Loucy (cell line): ENCODE measurements at regions not wholly inside any gene's neighbourhood (a gene's known extent, or its start where the extent isn't known, plus 50 kb on each side); places are given as distances from the start of the nearest gene placed in this dataset.

ENCODE experiments used
- H2AFZ ChIP-seq: fragments of 200-600 bp; sonication (generic); 2 replicates; pipeline ENCODE4 v1.6.0; 2016; ENCODE audit warnings: antibody characterized with exemption, mild to moderate bottlenecking, low read length, moderate library complexity
- H3F3A ChIP-seq: fragments of 200-600 bp; 2 replicates; pipeline ENCODE4 v1.6.0; 2016; ENCODE audit warnings: antibody characterized with exemption, low read depth, mild to moderate bottlenecking
- H3K27me3 ChIP-seq: fragments of 200-600 bp; sonication (generic); 2 replicates; pipeline ENCODE4 v1.6.1; 2014; ENCODE audit warnings: low read length, mild to moderate bottlenecking; ENCODE audit not compliant: insufficient read depth, poor library complexity, severe bottlenecking
- H3K36me3 ChIP-seq: fragments of 200-600 bp; sonication (generic); 2 replicates; pipeline ENCODE4 v1.6.1; 2016; ENCODE audit warnings: low read length; ENCODE audit not compliant: insufficient read depth
- H3K4me1 ChIP-seq: fragments of 200-600 bp; sonication (generic); 2 replicates; pipeline ENCODE4 v1.5.1; 2014; ENCODE audit warnings: low read length, mild to moderate bottlenecking; ENCODE audit not compliant: insufficient read depth, poor library complexity, severe bottlenecking
- H3K4me2 ChIP-seq: fragments of 200-600 bp; sonication (generic); 2 replicates; pipeline ENCODE4 v1.6.0; 2014; ENCODE audit warnings: antibody characterized with exemption, low read length, low read depth, mild to moderate bottlenecking; ENCODE audit not compliant: poor library complexity, severe bottlenecking
- H3K4me3 ChIP-seq: fragments of 200-600 bp; sonication (generic); 2 replicates; pipeline ENCODE4 v1.5.1; 2014; ENCODE audit warnings: low read length, mild to moderate bottlenecking, mixed read lengths; ENCODE audit not compliant: poor library complexity, severe bottlenecking
- H3K79me2 ChIP-seq: fragments of 200-600 bp; sonication (generic); 2 replicates; pipeline ENCODE4 v1.6.1; 2014; ENCODE audit warnings: low read length; ENCODE audit not compliant: insufficient read depth
- H3K9ac ChIP-seq: fragments of 200-600 bp; sonication (generic); 2 replicates; pipeline ENCODE4 v1.6.0; 2014; ENCODE audit warnings: mild to moderate bottlenecking, low read depth, low read length, moderate library complexity; ENCODE audit not compliant: poor library complexity, severe bottlenecking
- H3K9me2 ChIP-seq: fragments of 200-600 bp; sonication (generic); replicated peaks from 2 replicates; pipeline ENCODE4 v1.6.1; 2016; ENCODE audit warnings: low read depth, low read length, mixed read lengths
- H3K9me3 ChIP-seq: fragments of 200-600 bp; sonication (generic); 2 replicates; pipeline ENCODE4 v1.6.1; 2014; ENCODE audit warnings: mild to moderate bottlenecking, antibody characterized with exemption, low read length, low read depth; ENCODE audit not compliant: insufficient read depth
- H4K20me1 ChIP-seq: fragments of 200-600 bp; sonication (generic); 2 replicates; pipeline ENCODE4 v1.6.0; 2014; ENCODE audit warnings: antibody characterized with exemption, low read length, mild to moderate bottlenecking; ENCODE audit not compliant: insufficient read depth, poor library complexity, severe bottlenecking
- CTCF ChIP-seq: fragments of 200-600 bp; sonication (generic); conservative IDR thresholded peaks from 2 replicates; pipeline ENCODE4 v1.5.1; 2014; ENCODE audit warnings: mild to moderate bottlenecking, antibody characterized with exemption, low read length
- EZH2phosphoT487 ChIP-seq: fragments of 200-600 bp; IDR thresholded peaks from 2 replicates; pipeline ENCODE4 v1.6.1; 2018; ENCODE audit warnings: antibody characterized with exemption, mild to moderate bottlenecking, moderate library complexity, borderline replicate concordance

- H3K4me2 ChIP-seq: no peak overlapping the region
- peaks cover 79% of the 10 kb centered on the region for H4K20me1 ChIP-seq
- H3K9me3 ChIP-seq: no peaks in the 10 kb centered on the region
- H3K9ac ChIP-seq: no peak overlapping the region
- peaks cover 81% of the 10 kb centered on the region for H3K36me3 ChIP-seq
- H3K79me2 ChIP-seq: peaks cover 88% of the 10 kb centered on the region
- H3K27me3 ChIP-seq: no peaks in the 10 kb centered on the region
- H3K4me1 ChIP-seq: peaks cover 33% of the 10 kb centered on the region
- no peak for TF ChIP-seq EZH2phosphoT487
- TF ChIP-seq CTCF: no peak
- no peaks in the 10 kb centered on the region for H3K9me2 ChIP-seq
- peaks cover 6% of the 10 kb centered on the region; the same call in 1 of the 2 replicates for H3F3A ChIP-seq
- no peak overlapping the region for H3K4me3 ChIP-seq
- no peak overlapping the region for H2AFZ ChIP-seq
Measured at GRCh38 chr1:198876371-198876871, 237.6 kb downstream of the PTPRC start.

- peaks cover 99% of the 10 kb centered on the region for H3K79me2 ChIP-seq
- H3F3A ChIP-seq: peaks cover 11% of the 10 kb centered on the region; the same call in 1 of the 2 replicates
- H3K4me1 ChIP-seq: peaks cover 46% of the 10 kb centered on the region
Measured at GRCh38 chr1:198878566-198878965, 239.7 kb downstream of the PTPRC start.

GRCh38 chr1:198879711-198880306 lies 241.0 kb downstream of the PTPRC start:
- peaks cover 40% of the 10 kb centered on the region for H3K4me1 ChIP-seq
- no peaks in the 10 kb centered on the region for H3K9me3 ChIP-seq
- no peak overlapping the region for H3K4me2 ChIP-seq
- peaks cover 99% of the 10 kb centered on the region for H3K79me2 ChIP-seq
- no peak overlapping the region for H3K9ac ChIP-seq
- no peak overlapping the region for H3K4me3 ChIP-seq
- peaks cover 16% of the 10 kb centered on the region; the same call in 1 of the 2 replicates for H3F3A ChIP-seq
- no peak overlapping the region for H2AFZ ChIP-seq
- TF ChIP-seq CTCF (no peak), EZH2phosphoT487 (no peak)
- peaks cover 99% of the 10 kb centered on the region for H4K20me1 ChIP-seq
- H3K36me3 ChIP-seq: peaks cover 95% of the 10 kb centered on the region
- H3K27me3 ChIP-seq: no peaks in the 10 kb centered on the region
- H3K9me2 ChIP-seq: no peaks in the 10 kb centered on the region

More at GRCh38 chr1:198878566-198878965, 239.7 kb downstream of the PTPRC start:
- peaks cover 99% of the 10 kb centered on the region for H4K20me1 ChIP-seq
- H3K9me3 ChIP-seq: no peaks in the 10 kb centered on the region
- peaks cover 95% of the 10 kb centered on the region for H3K36me3 ChIP-seq
- H2AFZ ChIP-seq: no peak overlapping the region
- no peaks in the 10 kb centered on the region for H3K9me2 ChIP-seq
- no peak overlapping the region for H3K9ac ChIP-seq
- no peak for TF ChIP-seq CTCF
- no peak for TF ChIP-seq EZH2phosphoT487
- H3K4me2 ChIP-seq: no peak overlapping the region
- no peak overlapping the region for H3K4me3 ChIP-seq
- no peaks in the 10 kb centered on the region for H3K27me3 ChIP-seq
